ELR (cell line): ENCODE measurements at regions not wholly inside any gene's neighbourhood (a gene's known extent, or its start where the extent isn't known, plus 50 kb on each side); places are given as distances from the start of the nearest gene placed in this dataset.

Experiments
- DNase-seq: peaks from one replicate; pipeline ENCODE4 v3.0.0-alpha.2; 2015; ENCODE audit warnings: low read depth

- no peak for DNase-seq
Observed at GRCh38 chr5:30932273-30933017, 261.0 kb upstream of the CDH6 start.

- no peak for DNase-seq
Observed at GRCh38 chr5:30930736-30931135, 262.8 kb upstream of the CDH6 start.

GRCh38 chr5:30928956-30929355 lies 264.5 kb upstream of the CDH6 start:
- DNase-seq, result no peak

GRCh38 chr5:30926218-30926617 lies 267.3 kb upstream of the CDH6 start:
- no peak for DNase-seq

GRCh38 chr5:30921388-30921787 lies 272.1 kb upstream of the CDH6 start:
- no peak for DNase-seq

- DNase-seq, result no peak
Observed at GRCh38 chr5:30918171-30918570, 275.3 kb upstream of the CDH6 start.

GRCh38 chr5:30908356-30908755 lies 285.1 kb upstream of the CDH6 start:
- DNase-seq, result no peak

GRCh38 chr5:30900367-30900766 lies 293.1 kb upstream of the CDH6 start:
- no peak for DNase-seq

GRCh38 chr5:30894811-30895210 lies 298.7 kb upstream of the CDH6 start:
- no peak for DNase-seq

GRCh38 chr5:30891660-30892059 lies 301.8 kb upstream of the CDH6 start:
- no peak for DNase-seq

- no peak for DNase-seq
Observed at GRCh38 chr5:30890377-30890776, 303.1 kb upstream of the CDH6 start.

GRCh38 chr5:30880514-30880913 lies 313.0 kb upstream of the CDH6 start:
- DNase-seq, result no peak

GRCh38 chr5:30879887-30880286 lies 313.6 kb upstream of the CDH6 start:
- DNase-seq, result no peak

- no peak for DNase-seq
Observed at GRCh38 chr5:30878746-30879145, 314.7 kb upstream of the CDH6 start.

- DNase-seq, result no peak
Observed at GRCh38 chr5:30878296-30878695, 315.2 kb upstream of the CDH6 start.

- DNase-seq, result no peak
Observed at GRCh38 chr5:30874241-30875034, 319.0 kb upstream of the CDH6 start.

- no peak for DNase-seq
Observed at GRCh38 chr5:30871196-30871595, 322.3 kb upstream of the CDH6 start.

GRCh38 chr5:30867711-30868110 lies 325.8 kb upstream of the CDH6 start:
- DNase-seq, result no peak

GRCh38 chr5:30866142-30866541 lies 327.3 kb upstream of the CDH6 start:
- no peak for DNase-seq

GRCh38 chr5:30856242-30856641 lies 337.2 kb upstream of the CDH6 start:
- DNase-seq, result no peak

- no peak for DNase-seq
Observed at GRCh38 chr5:30853158-30853557, 340.3 kb upstream of the CDH6 start.

GRCh38 chr5:30850866-30851265 lies 342.6 kb upstream of the CDH6 start:
- no peak for DNase-seq

- no peak for DNase-seq
Observed at GRCh38 chr5:30849931-30850710, 343.4 kb upstream of the CDH6 start.
